Neural progenitor cell (in vitro differentiated cells): ENCODE measurements at regions not wholly inside any gene's neighbourhood (a gene's known extent, or its start where the extent isn't known, plus 50 kb on each side); places are given as distances from the start of the nearest gene placed in this dataset.

Source experiments
- CTCF ChIP-seq: fragments of 200-600 bp; sonication (generic); IDR thresholded peaks from 2 replicates; pipeline ENCODE4 v1.5.1; 2017; ENCODE audit warnings: antibody characterized with exemption, mild to moderate bottlenecking
- EZH2 ChIP-seq: fragments of 200-600 bp; sonication (generic); IDR thresholded peaks from 2 replicates; pipeline ENCODE4 v1.6.1; 2017; ENCODE audit warnings: antibody characterized with exemption, mild to moderate bottlenecking, moderate library complexity

GRCh38 chr5:161084115-161084514 lies 232.1 kb upstream of the ATP10B start:
- TF ChIP-seq CTCF (no peak), EZH2 (no peak)
